Prostate gland (tissue), 2 donors: ENCODE measurements at regions not wholly inside any gene's neighbourhood (a gene's known extent, or its start where the extent isn't known, plus 50 kb on each side); places are given as distances from the start of the nearest gene placed in this dataset.

ENCODE experiments used
- POLR2A ChIP-seq: fragments of 450-650 bp; IDR thresholded peaks from one replicate; pipeline ENCODE4 v1.6.1; 2016; ENCODE audit warnings: antibody characterized with exemption, mild to moderate bottlenecking
- POLR2AphosphoS5 ChIP-seq: sonication (generic); formaldehyde crosslinking; IDR thresholded peaks from one replicate; pipeline ENCODE4 v1.6.1; 2017; ENCODE audit warnings: antibody characterized with exemption
- TF ChIP-seq, protein P1 (sequence below), 4 experiments: fragments of 200-600 bp in 2 of 4; fragments of 450-650 bp in 2 of 4; sonication (generic) in 2 of 4; IDR thresholded peaks; 1 replicate in 3 of 4; 2 replicates in 1 of 4; pipeline ENCODE4 v1.5.1; 2016 to 2019; ENCODE audit warnings: antibody characterized with exemption in 4 of 4, mild to moderate bottlenecking in 2 of 4, moderate library complexity in 2 of 4

DNA sequence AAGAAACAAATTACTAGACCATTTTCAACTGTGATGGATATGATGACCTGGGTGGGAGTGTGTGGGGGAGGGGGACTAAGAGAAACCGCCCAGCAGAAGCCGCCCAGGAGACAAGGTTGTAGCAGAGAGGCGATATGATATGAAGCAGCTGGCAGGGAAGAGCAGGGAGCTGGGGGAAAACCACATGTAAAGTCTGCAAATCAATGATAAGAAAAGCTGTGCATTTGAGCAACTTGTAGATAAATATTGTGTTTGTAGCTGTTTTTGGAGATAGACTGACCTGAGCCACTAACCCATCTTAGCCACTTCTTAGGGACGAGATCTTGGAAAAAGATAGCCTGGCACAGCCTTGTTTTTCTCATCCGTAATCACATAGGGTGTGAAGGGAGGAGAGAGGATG is 252.6 kb downstream of the SEC23IP start:
- TF ChIP-seq, protein P1, sequence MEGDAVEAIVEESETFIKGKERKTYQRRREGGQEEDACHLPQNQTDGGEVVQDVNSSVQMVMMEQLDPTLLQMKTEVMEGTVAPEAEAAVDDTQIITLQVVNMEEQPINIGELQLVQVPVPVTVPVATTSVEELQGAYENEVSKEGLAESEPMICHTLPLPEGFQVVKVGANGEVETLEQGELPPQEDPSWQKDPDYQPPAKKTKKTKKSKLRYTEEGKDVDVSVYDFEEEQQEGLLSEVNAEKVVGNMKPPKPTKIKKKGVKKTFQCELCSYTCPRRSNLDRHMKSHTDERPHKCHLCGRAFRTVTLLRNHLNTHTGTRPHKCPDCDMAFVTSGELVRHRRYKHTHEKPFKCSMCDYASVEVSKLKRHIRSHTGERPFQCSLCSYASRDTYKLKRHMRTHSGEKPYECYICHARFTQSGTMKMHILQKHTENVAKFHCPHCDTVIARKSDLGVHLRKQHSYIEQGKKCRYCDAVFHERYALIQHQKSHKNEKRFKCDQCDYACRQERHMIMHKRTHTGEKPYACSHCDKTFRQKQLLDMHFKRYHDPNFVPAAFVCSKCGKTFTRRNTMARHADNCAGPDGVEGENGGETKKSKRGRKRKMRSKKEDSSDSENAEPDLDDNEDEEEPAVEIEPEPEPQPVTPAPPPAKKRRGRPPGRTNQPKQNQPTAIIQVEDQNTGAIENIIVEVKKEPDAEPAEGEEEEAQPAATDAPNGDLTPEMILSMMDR (IDR thresholded peaks at IDR 0.05), result no peak
- TF ChIP-seq POLR2A (no peak), POLR2AphosphoS5 (no peak)
